ENCODE measurements at regions not wholly inside any gene's neighbourhood (a gene's known extent, or its start where the extent isn't known, plus 50 kb on each side); places are given as distances from the start of the nearest gene placed in this dataset.

- no peaks in the 10 kb centered on the region for H3K36me3 ChIP-seq (ENCODE audit: control insufficient read depth, insufficient read depth, low read length)
- H3K27ac ChIP-seq = no peak overlapping the region
- no peak overlapping the region for H3K4me2 ChIP-seq (ENCODE audit: low read length)
- H3K27me3 ChIP-seq (ENCODE audit: control insufficient read depth, insufficient read depth, low read length) = no peaks in the 10 kb centered on the region
- H3K4me1 ChIP-seq = no peaks in the 10 kb centered on the region
- H3K9ac ChIP-seq = no peak overlapping the region
- H2AFZ ChIP-seq = no peak overlapping the region
- no peaks in the 10 kb centered on the region for H3K79me2 ChIP-seq
- no peak overlapping the region for H3K4me3 ChIP-seq (ENCODE audit: low read depth, low read length)
- no peaks in the 10 kb centered on the region for H3K9me3 ChIP-seq (ENCODE audit: control insufficient read depth, low read length)
- TF ChIP-seq CTCF (IDR thresholded peaks at IDR 0.05) = no peak
Observed at GRCh38 chr21:34216718-34217032, 143.3 kb downstream of the MRPS6 start.

DNA sequence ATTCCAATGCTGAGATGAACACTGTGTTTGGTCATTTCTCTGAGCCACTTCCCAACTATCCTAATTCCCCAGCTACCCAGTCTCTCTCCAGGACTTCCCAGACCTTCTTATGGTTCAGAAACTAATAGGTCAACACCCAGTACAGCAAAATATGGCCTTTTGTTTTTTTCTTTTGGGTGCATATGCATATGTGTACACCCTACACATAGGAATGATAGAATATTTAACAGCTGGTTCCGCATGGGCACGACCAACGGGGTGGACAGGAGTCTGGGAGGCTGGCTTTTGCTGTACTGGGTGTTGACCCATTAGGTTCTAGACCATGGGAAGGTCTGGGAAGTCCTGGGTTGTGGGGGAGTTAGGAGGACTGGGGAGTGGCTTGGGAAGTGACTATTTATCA is 143.9 kb downstream of the MRPS6 start:
- H3K4me2 ChIP-seq (ENCODE audit: low read length) = no peak overlapping the region
- H3K27me3 ChIP-seq (ENCODE audit: control insufficient read depth, insufficient read depth, low read length) = no peaks in the 10 kb centered on the region
- no peaks in the 10 kb centered on the region for H3K79me2 ChIP-seq
- H3K4me3 ChIP-seq (ENCODE audit: low read depth, low read length) = no peak overlapping the region
- no peak overlapping the region for H3K9ac ChIP-seq
- H3K36me3 ChIP-seq (ENCODE audit: control insufficient read depth, insufficient read depth, low read length) = no peaks in the 10 kb centered on the region
- no peak for TF ChIP-seq CTCF (IDR thresholded peaks at IDR 0.05)
- no peaks in the 10 kb centered on the region for H3K4me1 ChIP-seq
- H2AFZ ChIP-seq = no peak overlapping the region
- no peaks in the 10 kb centered on the region for H3K9me3 ChIP-seq (ENCODE audit: control insufficient read depth, low read length)
- H3K27ac ChIP-seq = no peak overlapping the region

DNA sequence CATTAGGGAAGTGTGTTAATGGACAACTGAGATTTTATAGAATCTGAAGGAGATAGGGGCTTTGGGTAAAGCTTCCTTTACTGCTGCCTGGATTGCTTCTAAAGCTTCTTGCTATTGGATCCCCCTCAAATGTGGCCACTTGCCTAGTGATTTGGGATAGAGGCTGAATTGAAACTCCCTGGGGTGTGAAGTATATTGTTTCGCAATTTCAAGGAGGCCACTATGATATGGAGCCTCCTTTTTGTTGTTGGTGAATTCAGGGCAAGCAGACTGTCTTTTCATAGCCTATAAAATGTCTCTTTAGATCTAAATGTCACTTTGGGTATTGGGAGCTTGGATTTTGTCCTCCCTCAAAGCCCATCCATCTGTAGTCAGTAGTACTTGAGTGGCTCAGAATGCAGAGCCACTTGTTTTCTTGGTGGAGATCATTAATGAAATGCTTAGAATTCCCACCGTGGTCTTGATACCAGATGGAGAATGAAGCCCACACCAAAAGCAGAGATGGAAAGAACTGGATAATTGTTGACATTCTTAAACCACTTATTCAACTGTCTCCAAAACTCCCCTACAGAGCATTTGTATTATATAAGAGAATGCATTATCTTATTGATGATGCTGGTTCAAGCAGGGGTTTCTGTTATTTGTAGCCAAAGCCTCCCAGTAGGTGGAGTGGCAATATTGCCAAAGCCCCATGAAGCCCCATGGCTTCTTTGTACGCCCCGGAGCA is 144.3 kb upstream of the KCNE2 start:
- no peaks in the 10 kb centered on the region for H3K36me3 ChIP-seq (ENCODE audit: control insufficient read depth, insufficient read depth, low read length)
- no peak overlapping the region for H2AFZ ChIP-seq
- no peaks in the 10 kb centered on the region for H3K4me1 ChIP-seq
- no peaks in the 10 kb centered on the region for H3K27me3 ChIP-seq (ENCODE audit: control insufficient read depth, insufficient read depth, low read length)
- H3K27ac ChIP-seq = no peak overlapping the region
- H3K9ac ChIP-seq = no peak overlapping the region
- no peak overlapping the region for H3K4me3 ChIP-seq (ENCODE audit: low read depth, low read length)
- H3K79me2 ChIP-seq = no peaks in the 10 kb centered on the region
- H3K9me3 ChIP-seq (ENCODE audit: control insufficient read depth, low read length) = no peaks in the 10 kb centered on the region
- no peak for TF ChIP-seq CTCF (IDR thresholded peaks at IDR 0.05)
- H3K4me2 ChIP-seq (ENCODE audit: low read length) = no peak overlapping the region

GRCh38 chr21:34220556-34221195 is 143.1 kb upstream of the KCNE2 start:
- no peak overlapping the region for H3K27ac ChIP-seq
- no peak overlapping the region for H3K4me2 ChIP-seq (ENCODE audit: low read length)

More at GRCh38 chr21:34220556-34221195, 143.1 kb upstream of the KCNE2 start:
- no peaks in the 10 kb centered on the region for H3K79me2 ChIP-seq
- H3K36me3 ChIP-seq (ENCODE audit: control insufficient read depth, insufficient read depth, low read length) = no peaks in the 10 kb centered on the region
- TF ChIP-seq CTCF (IDR thresholded peaks at IDR 0.05) = no peak
- H3K9ac ChIP-seq = no peak overlapping the region
- no peaks in the 10 kb centered on the region for H3K9me3 ChIP-seq (ENCODE audit: control insufficient read depth, low read length)
- H3K4me3 ChIP-seq (ENCODE audit: low read depth, low read length) = no peak overlapping the region
- no peak overlapping the region for H2AFZ ChIP-seq
- H3K4me1 ChIP-seq = no peaks in the 10 kb centered on the region
- H3K27me3 ChIP-seq (ENCODE audit: control insufficient read depth, insufficient read depth, low read length) = no peaks in the 10 kb centered on the region
